ENCODE measurements at regions not wholly inside any gene's neighbourhood (a gene's known extent, or its start where the extent isn't known, plus 50 kb on each side); places are given as distances from the start of the nearest gene placed in this dataset.

DNA sequence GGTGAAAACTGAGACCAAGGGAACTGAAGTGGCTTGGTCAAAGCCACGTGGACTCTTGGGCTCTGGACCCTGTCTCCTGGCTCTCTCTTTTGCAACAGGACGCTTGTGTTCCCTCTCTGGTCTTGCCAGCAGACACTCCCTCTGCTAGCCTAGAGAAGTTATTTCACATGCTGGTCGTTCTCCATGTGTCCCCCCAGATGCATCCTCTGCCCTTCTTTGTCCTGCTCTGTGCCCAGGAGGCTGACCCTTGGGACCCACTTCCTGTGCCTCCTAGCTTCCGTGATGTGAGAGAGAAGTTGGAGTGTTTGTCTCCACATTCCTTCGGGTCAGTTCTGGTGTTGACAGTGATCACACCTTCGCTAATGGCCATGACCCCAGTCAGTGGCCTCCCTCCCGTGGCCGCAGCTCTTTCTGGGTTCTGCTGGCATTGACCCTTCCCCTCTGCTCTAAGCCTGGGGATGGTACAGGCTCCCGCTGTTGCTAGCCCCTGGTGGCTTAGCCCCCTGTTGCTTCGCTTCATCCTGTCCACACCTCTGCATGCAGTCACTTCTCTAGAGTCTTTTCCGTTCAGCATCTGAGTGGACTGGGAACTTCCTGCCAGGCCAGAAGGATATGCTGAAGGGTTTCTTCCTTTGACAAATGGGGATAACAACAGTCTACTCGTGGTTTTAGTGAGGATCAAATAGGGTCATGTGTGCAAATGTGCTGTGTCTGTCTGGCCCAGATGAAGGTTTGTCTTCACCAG is 70.1 kb upstream of the BMP2 start (continued):
- TF ChIP-seq ZZZ3 (CRISPR knock-in tag; IDR thresholded peaks at IDR 0.05; ENCODE audit: borderline replicate concordance) = no peak
- TF ChIP-seq RXRB (CRISPR knock-in tag; IDR thresholded peaks at IDR 0.05; ENCODE audit: borderline replicate concordance) = peak; percentile 77
- no peak for TF ChIP-seq MATR3 (CRISPR knock-in tag; IDR thresholded peaks at IDR 0.05)
- no peak for TF ChIP-seq ATF7 (IDR thresholded peaks at IDR 0.05)
- TF ChIP-seq ATF7 (CRISPR knock-in tag; IDR thresholded peaks at IDR 0.05) = no peak
- no peak for TF ChIP-seq ZNF318 (CRISPR knock-in tag; IDR thresholded peaks at IDR 0.05)
- TF ChIP-seq RFX5 (IDR thresholded peaks at IDR 0.05; ENCODE audit: low read depth, low read length) = no peak
- TF ChIP-seq CREB1 (IDR thresholded peaks at IDR 0.05) = no peak
- TF ChIP-seq CREB1 (CRISPR knock-in tag; IDR thresholded peaks at IDR 0.05) = no peak
- no peak for TF ChIP-seq ZSCAN22 (CRISPR knock-in tag; IDR thresholded peaks at IDR 0.05)
- no peak for TF ChIP-seq YY1 (IDR thresholded peaks at IDR 0.05; ENCODE audit: insufficient read depth, insufficient replicate concordance, low read depth, low read length)
- TF ChIP-seq KDM4B (CRISPR knock-in tag; IDR thresholded peaks at IDR 0.05) = no peak
- no peak; the same call in 1 of the 2 replicates for TF ChIP-seq ZFX (CRISPR knock-in tag; IDR thresholded peaks at IDR 0.05; ENCODE audit: low read depth)
- no peak for TF ChIP-seq ZNF367 (CRISPR knock-in tag; IDR thresholded peaks at IDR 0.05; ENCODE audit: borderline replicate concordance)
- TF ChIP-seq ZNF280D (CRISPR knock-in tag; IDR thresholded peaks at IDR 0.05) = no peak
- TF ChIP-seq MIXL1 (CRISPR knock-in tag; IDR thresholded peaks at IDR 0.05) = no peak
- TF ChIP-seq ZNF383 (CRISPR knock-in tag; IDR thresholded peaks at IDR 0.05; ENCODE audit: borderline replicate concordance) = no peak
- peak; percentile 24; the same call in 1 of the 2 replicates for TF ChIP-seq FOXC1 (CRISPR knock-in tag; IDR thresholded peaks at IDR 0.05; ENCODE audit: borderline replicate concordance)
- TF ChIP-seq ZNF24 (IDR thresholded peaks at IDR 0.05) = no peak
- no peak for TF ChIP-seq ZSCAN20 (CRISPR knock-in tag; IDR thresholded peaks at IDR 0.05; ENCODE audit: borderline replicate concordance)
- no peak for TF ChIP-seq ELF4 (CRISPR knock-in tag; IDR thresholded peaks at IDR 0.05; ENCODE audit: borderline replicate concordance)
